ENCODE measurements at regions not wholly inside any gene's neighbourhood (a gene's known extent, or its start where the extent isn't known, plus 50 kb on each side); places are given as distances from the start of the nearest gene placed in this dataset.
"Not testable (repeated sequence)": the region's sequence is repeated elsewhere in the genome, so short reads cannot be mapped to it uniquely, and the experiment has no call there.

GRCh38 chr2:138329162-138329561, 172.4 kb upstream of the SPOPL start:
- no peak for TF ChIP-seq POLR2A (IDR thresholded peaks at IDR 0.05; ENCODE audit: low read depth, low read length)

DNA sequence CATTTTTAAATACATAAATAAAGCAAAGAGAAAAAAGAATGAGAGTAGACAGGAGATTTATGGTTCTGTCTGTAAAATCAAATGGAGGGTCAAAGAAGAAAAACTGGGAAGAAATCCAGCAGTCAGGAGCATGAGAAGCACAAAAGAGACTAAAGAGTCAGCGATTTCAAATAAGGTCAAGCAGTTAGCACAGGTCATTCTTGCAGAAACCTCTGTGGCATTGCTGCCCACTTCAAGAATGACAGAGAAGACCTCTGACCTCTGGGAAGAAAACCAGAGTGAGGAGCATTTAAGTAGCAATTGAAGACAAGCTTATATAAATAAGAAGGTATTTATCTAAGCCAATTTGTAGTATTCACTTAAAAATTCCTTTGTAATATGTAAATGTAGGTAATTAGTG, 172.0 kb upstream of the SPOPL start:
- FAIRE-seq (no peak), DNase-seq (ENCODE audit: insufficient read length, low spot score) (no peak)
- no peak for TF ChIP-seq POLR2A (IDR thresholded peaks at IDR 0.05; ENCODE audit: low read depth, low read length)

More at GRCh38 chr2:138329162-138329561, 172.4 kb upstream of the SPOPL start:
- no peak for DNase-seq (ENCODE audit: insufficient read length, low spot score)
- FAIRE-seq: no peak

GRCh38 chr2:138333121-138333520, 168.4 kb upstream of the SPOPL start:
- TF ChIP-seq POLR2A (IDR thresholded peaks at IDR 0.05; ENCODE audit: low read depth, low read length): no peak
- FAIRE-seq: no peak
- no peak for DNase-seq (ENCODE audit: insufficient read length, low spot score)

GRCh38 chr2:138333677-138334076, 167.9 kb upstream of the SPOPL start:
- no peak for FAIRE-seq
- DNase-seq (ENCODE audit: insufficient read length, low spot score): no peak
- TF ChIP-seq POLR2A (IDR thresholded peaks at IDR 0.05; ENCODE audit: low read depth, low read length): no peak

DNA sequence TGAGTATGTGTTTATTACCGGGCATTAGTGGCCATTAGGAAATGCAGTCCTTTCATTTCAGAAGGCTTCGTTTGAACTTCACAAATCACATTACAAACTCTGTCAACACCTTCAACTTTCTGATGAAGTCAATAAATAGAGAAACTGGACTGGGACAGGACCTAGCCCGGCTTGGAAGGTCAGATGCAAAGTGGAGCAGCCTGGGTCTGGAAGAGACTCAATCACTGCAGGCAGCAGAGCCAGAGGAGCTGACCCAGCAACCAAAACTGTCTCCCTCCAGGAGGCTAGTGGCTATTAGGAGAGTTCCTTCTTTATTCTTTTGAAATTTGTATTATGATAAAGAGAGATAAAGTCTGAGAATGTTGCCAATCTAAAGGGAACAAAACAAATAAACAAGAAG, 167.2 kb upstream of the SPOPL start:
- no peak for TF ChIP-seq POLR2A (IDR thresholded peaks at IDR 0.05; ENCODE audit: low read depth, low read length)
- no peak for FAIRE-seq
- DNase-seq (ENCODE audit: insufficient read length, low spot score): no peak

GRCh38 chr2:138335036-138335435, 166.5 kb upstream of the SPOPL start:
- no peak for TF ChIP-seq POLR2A (IDR thresholded peaks at IDR 0.05; ENCODE audit: low read depth, low read length)
- DNase-seq (ENCODE audit: insufficient read length, low spot score): no peak
- no peak for FAIRE-seq

DNA sequence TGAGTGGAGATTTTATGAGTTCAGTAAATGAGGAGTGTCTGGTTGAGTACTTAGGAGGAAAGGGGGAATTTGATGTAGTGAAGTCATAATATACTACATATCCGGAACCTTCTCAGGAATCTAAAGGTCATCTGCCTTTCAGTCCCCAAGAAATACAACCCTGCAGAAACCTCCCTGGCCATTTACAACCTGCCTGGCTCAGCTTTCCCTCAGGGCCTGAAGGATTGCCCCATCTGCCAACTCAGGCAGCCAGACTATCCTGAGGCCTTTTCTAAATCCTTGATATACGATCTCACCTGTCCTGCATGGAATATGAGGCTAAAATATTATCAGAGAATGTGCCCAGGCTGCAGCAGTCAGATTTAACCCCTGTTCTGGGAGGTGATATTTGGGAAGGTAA, 165.4 kb upstream of the SPOPL start:
- no peak for FAIRE-seq

DNA sequence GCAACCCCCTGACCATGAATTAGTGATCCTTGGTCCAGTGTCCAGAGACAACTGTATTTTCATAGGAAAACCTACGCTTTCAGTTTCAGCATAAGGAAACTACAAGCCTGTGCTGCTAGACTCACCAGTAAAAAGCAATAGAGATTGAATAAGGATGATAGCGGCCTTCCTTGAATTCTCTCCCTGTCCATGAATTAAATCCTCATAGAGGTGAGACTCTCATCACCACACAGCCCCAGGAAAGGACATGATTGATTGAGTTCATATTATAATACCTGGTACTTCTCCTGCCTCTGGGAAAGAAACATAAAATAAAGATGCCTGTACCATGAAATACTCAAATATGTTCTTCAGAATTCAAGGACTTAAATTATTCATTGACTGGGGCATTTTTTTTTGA, 146.3 kb upstream of the SPOPL start:
- no peak for TF ChIP-seq POLR2A (IDR thresholded peaks at IDR 0.05; ENCODE audit: low read depth, low read length)
- FAIRE-seq (no peak), DNase-seq (ENCODE audit: insufficient read length, low spot score) (no peak)

More for the DNA sequence above, 165.4 kb upstream of the SPOPL start:
- DNase-seq (ENCODE audit: insufficient read length, low spot score): no peak
- TF ChIP-seq POLR2A (IDR thresholded peaks at IDR 0.05; ENCODE audit: low read depth, low read length): no peak

GRCh38 chr2:138356178-138356577, 145.4 kb upstream of the SPOPL start:
- DNase-seq (ENCODE audit: insufficient read length, low spot score) (no peak), FAIRE-seq (peak; percentile 33)
- TF ChIP-seq POLR2A (IDR thresholded peaks at IDR 0.05; ENCODE audit: low read depth, low read length): no peak

- FAIRE-seq (no peak), DNase-seq (ENCODE audit: insufficient read length, low spot score) (no peak)
- no peak for TF ChIP-seq POLR2A (IDR thresholded peaks at IDR 0.05; ENCODE audit: low read depth, low read length)
These were observed 142.0 kb upstream of the SPOPL start for GRCh38 chr2:138359532-138359931.

DNA sequence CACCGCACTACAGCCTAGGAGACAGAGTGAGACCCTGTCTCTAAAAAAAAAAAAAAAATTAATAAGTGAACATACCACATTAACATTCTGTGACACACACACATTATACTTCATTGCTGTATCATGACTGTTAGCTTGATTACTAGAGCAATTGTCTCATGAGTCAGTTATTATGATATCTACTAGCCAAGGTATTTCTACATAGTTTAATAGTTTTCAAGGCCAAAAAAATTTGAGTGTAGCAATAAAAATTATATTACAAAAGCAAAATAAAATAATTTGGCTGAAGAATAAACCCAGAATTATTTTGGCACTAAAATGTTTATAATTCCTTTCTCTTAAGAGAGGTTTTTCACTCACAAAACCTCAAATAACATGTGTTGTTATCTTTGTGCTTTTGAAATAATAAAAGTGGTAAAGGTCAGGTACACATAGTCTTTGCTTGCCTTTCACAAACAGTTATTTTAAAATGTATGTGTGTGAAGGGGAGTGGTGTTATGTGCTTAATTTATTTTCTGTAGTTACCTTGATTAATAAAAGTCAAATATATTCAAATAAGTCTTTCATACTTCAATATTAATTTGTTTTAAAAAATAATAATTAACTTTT, 136.9 kb upstream of the SPOPL start:
- no peak for FAIRE-seq
- no peak for TF ChIP-seq POLR2A (IDR thresholded peaks at IDR 0.05; ENCODE audit: low read depth, low read length)
- DNase-seq (ENCODE audit: insufficient read length, low spot score): peak; percentile 3

DNA sequence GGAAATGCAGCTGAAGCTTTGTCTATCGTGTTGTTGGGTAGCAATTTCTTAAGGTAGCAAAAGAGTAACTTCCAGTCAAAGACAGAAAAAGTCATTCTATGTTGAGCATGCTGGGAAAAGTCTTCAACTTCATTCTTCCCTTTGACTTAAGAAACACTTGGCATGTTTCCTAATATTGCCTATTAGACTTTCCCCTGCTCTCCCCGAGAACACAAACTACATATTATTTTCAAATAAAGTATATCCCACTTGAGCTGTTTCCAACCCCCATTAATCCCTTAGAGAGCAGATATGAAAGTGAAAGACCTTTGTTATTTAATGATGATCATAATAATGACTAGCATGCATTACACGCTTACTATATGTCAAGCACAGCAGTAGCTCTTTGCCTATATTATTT, 136.0 kb upstream of the SPOPL start:
- no peak for TF ChIP-seq POLR2A (IDR thresholded peaks at IDR 0.05; ENCODE audit: low read depth, low read length)
- FAIRE-seq (no peak), DNase-seq (ENCODE audit: insufficient read length, low spot score) (no peak)

DNA sequence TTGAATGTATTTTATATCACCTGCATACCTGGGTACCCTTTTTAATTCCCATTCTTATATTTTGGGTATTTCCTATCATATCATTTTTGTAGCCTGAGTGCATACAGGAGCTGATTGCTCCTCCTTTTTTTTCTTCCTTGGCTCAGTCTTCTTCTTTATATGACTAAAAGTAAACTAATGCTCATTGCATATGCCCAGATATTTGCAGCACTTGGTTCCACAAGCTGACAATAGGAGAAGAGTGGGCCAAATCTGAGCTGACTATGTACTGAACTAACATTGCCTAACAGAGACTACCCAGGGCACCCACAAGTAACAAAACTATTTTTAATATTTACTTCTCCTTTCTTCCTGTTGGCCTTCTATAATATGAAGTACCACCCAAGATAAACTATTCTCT, 131.7 kb upstream of the SPOPL start:
- TF ChIP-seq POLR2A (IDR thresholded peaks at IDR 0.05; ENCODE audit: low read depth, low read length): no peak
- no peak for DNase-seq (ENCODE audit: insufficient read length, low spot score)
- no peak for FAIRE-seq

DNA sequence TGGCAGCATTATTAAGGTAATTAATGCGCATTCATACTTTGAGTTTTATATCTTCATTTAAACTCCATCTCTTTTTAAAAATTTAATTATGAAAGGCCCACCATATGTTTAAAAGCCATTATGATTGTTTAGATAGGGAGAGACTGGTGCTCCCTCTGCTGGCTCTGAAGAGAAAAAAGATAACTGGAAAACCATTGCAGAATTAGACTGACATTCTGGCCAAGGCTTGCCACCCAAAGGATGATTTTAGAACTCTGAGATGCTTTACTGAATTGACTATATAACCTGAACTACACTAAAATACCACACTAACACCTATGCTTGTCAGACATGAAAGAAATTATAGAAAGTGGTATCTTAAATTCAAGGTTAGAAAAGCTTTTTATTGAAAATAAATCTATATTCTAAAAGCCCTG, 127.6 kb upstream of the SPOPL start:
- TF ChIP-seq POLR2A (IDR thresholded peaks at IDR 0.05; ENCODE audit: low read depth, low read length): no peak
- FAIRE-seq (peak; percentile 66), DNase-seq (ENCODE audit: insufficient read length, low spot score) (no peak)

GRCh38 chr2:138381373-138381772, 120.2 kb upstream of the SPOPL start:
- no peak for TF ChIP-seq POLR2A (IDR thresholded peaks at IDR 0.05; ENCODE audit: low read depth, low read length)
- DNase-seq (ENCODE audit: insufficient read length, low spot score): no peak
- FAIRE-seq: no peak

DNA sequence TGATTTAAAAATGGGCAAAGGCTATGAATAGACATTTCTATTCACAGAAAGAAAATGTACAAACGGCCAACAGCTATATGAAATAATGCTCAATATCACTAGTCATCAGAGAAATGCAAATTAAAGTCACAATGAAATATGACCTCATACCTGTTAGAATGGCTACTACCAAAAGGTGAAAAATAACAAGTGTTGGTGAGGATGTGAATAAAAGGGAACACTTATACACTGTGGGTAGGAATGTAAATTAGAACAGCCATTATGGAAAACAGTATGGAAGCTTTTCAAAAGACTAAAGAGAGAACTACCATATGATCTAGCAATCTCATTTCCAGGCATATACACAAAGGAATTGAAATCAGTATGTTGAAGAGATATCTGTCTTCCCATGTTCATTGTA, 118.9 kb upstream of the SPOPL start:
- no peak for DNase-seq (ENCODE audit: insufficient read length, low spot score)
- no peak for FAIRE-seq
- TF ChIP-seq POLR2A (IDR thresholded peaks at IDR 0.05; ENCODE audit: low read depth, low read length): no peak

DNA sequence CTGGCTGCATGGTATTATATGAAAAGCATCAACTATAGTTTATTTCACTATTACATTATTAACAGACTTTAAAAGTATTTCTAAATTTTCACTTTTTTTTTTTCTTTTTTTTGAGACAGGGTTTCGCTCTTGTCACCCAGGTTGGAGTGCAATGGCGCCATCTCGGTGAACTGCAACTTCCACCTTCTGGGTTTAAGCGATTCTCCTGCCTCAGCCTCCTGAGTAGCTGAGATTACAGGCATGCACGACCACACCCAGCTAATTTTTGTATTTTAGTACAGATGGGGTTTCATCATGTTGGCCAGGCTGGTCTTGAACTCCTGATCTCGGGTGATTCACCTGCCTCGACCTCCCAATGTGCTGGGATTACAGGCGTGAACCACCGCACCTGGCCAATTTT, 115.4 kb upstream of the SPOPL start:
- FAIRE-seq; DNase-seq (ENCODE audit: insufficient read length, low spot score): not testable (repeated sequence)
